Adrenal gland (tissue), 5 donors: ENCODE measurements at regions not wholly inside any gene's neighbourhood (a gene's known extent, or its start where the extent isn't known, plus 50 kb on each side); places are given as distances from the start of the nearest gene placed in this dataset.

Experiments
- POLR2A ChIP-seq, 2 donors: fragments of 450-650 bp; IDR thresholded peaks; one replicate each; pipeline ENCODE4 v1.6.1; 2017; ENCODE audit warnings: antibody characterized with exemption in 2 of 2, mild to moderate bottlenecking in 2 of 2, moderate library complexity in 1 of 2
- TF ChIP-seq, protein P1 (sequence below), 6 experiments: fragments of 450-650 bp in 4 of 6; fragments of 200-600 bp in 2 of 6; sonication (generic) in 1 of 6; IDR thresholded peaks; 1 replicate in 5 of 6; 2 replicates in 1 of 6; pipeline versions ENCODE4 v1.5.1 to v1.8.0; 2016 to 2021; ENCODE audit warnings: antibody characterized with exemption in 6 of 6, mild to moderate bottlenecking in 2 of 6, moderate library complexity in 1 of 6
- donor health status: DM: no; HTN: no; CAD: no.

DNA sequence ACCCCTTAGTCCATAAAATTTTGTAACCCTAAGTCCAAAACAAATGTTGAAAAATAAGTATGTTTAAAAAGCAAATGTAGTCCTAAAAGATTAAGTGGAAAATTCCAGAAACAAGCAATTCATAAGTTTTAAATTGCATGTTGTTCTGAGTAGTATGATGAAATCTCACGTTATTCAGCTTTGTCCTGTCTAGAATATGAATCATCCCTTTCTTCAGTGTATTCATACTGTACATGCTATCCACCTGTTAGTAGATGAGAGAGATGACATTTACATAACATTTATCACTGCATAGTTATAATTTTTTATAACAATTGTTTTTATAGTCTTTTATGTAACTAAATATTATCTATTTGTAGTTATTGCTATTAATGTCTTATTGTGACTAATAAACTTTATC lies 622.3 kb upstream of the CHORDC1 start:
- TF ChIP-seq POLR2A (IDR thresholded peaks at IDR 0.05) = no peak
- TF ChIP-seq, protein P1, sequence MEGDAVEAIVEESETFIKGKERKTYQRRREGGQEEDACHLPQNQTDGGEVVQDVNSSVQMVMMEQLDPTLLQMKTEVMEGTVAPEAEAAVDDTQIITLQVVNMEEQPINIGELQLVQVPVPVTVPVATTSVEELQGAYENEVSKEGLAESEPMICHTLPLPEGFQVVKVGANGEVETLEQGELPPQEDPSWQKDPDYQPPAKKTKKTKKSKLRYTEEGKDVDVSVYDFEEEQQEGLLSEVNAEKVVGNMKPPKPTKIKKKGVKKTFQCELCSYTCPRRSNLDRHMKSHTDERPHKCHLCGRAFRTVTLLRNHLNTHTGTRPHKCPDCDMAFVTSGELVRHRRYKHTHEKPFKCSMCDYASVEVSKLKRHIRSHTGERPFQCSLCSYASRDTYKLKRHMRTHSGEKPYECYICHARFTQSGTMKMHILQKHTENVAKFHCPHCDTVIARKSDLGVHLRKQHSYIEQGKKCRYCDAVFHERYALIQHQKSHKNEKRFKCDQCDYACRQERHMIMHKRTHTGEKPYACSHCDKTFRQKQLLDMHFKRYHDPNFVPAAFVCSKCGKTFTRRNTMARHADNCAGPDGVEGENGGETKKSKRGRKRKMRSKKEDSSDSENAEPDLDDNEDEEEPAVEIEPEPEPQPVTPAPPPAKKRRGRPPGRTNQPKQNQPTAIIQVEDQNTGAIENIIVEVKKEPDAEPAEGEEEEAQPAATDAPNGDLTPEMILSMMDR (IDR thresholded peaks at IDR 0.05) = no peak
